Naive thymus-derived CD4-positive, alpha-beta T cell (primary cell): ENCODE measurements at regions not wholly inside any gene's neighbourhood (a gene's known extent, or its start where the extent isn't known, plus 50 kb on each side); places are given as distances from the start of the nearest gene placed in this dataset.

Experiments used
- ATAC-seq: fragments of 150-1000 bp; cut with Tn5 transposase; 2 replicates; pipeline ENCODE4 v1.10.0; 2021; ENCODE audit warnings: mild to moderate bottlenecking, moderate library complexity
- CTCF ChIA-PET: fragments of 350-600 bp; sonication (Branson Sonifier 250); formaldehyde crosslinking; loops from one replicate; lab custom pipeline; 2021; ENCODE audit warnings: antibody characterized with exemption; lab: Charles Lee
- POLR2A ChIA-PET: fragments of 350-600 bp; sonication (Branson Sonifier 250); formaldehyde crosslinking; loops from one replicate; lab custom pipeline; 2021; ENCODE audit warnings: antibody characterized with exemption, inconsistent platforms; lab: Charles Lee
- DNase-seq, 9 donors: peaks; one replicate each; pipeline versions ENCODE4 v3.0.0 to v3.0.0-alpha.2; 2020 to 2022; ENCODE audit warnings: mixed read lengths in 1 of 9
- H3K27ac ChIP-seq: one replicate; pipeline ENCODE4 v1.7.0; 2013; ENCODE audit warnings: mild to moderate bottlenecking, low read depth, low read length, moderate library complexity
- H3K27me3 ChIP-seq, 2 donors: one replicate each; pipeline ENCODE4 v1.7.0; 2013; ENCODE audit warnings: low read length in 2 of 2, mild to moderate bottlenecking in 2 of 2, moderate library complexity in 2 of 2; ENCODE audit not compliant: control insufficient read depth in 2 of 2, insufficient read depth in 2 of 2
- H3K36me3 ChIP-seq, 3 experiments: 1 replicate in 2 of 3; 2 replicates in 1 of 3; pipeline ENCODE4 v1.7.0; 2013; ENCODE audit warnings: low read length in 3 of 3, mild to moderate bottlenecking in 3 of 3, moderate library complexity in 1 of 3; ENCODE audit not compliant: insufficient read depth in 3 of 3, control insufficient read depth in 2 of 3
- H3K4me1 ChIP-seq, 2 donors: one replicate each; pipeline ENCODE4 v1.7.0; 2013; ENCODE audit warnings: low read length in 2 of 2, mild to moderate bottlenecking in 2 of 2, moderate library complexity in 1 of 2; ENCODE audit not compliant: control insufficient read depth in 2 of 2, insufficient read depth in 2 of 2
- H3K4me3 ChIP-seq: 2 replicates; pipeline ENCODE4 v1.7.0; 2013; ENCODE audit warnings: mild to moderate bottlenecking, low read length
- H3K9me3 ChIP-seq, 3 experiments: 1 replicate in 2 of 3; 2 replicates in 1 of 3; pipeline ENCODE4 v1.7.0; 2013; ENCODE audit warnings: low read length in 3 of 3; ENCODE audit not compliant: control insufficient read depth in 2 of 3
- H3K27ac Mint-ChIP-seq, 9 donors: one replicate each; pipeline ENCODE4 v1.8.0; 2020 to 2022; ENCODE audit warnings: mixed read lengths in 9 of 9, mild to moderate bottlenecking in 8 of 9, moderate library complexity in 5 of 9, inconsistent platforms in 2 of 9
- H3K27me3 Mint-ChIP-seq, 5 donors: one replicate each; pipeline ENCODE4 v1.8.0; 2021 to 2022; ENCODE audit warnings: mixed read lengths in 5 of 5, mild to moderate bottlenecking in 1 of 5
- H3K36me3 Mint-ChIP-seq, 5 donors: one replicate each; pipeline ENCODE4 v1.8.0; 2020 to 2022; ENCODE audit warnings: mixed read lengths in 5 of 5, mild to moderate bottlenecking in 3 of 5, inconsistent platforms in 1 of 5
- H3K4me1 Mint-ChIP-seq, 7 donors: one replicate each; pipeline ENCODE4 v1.8.0; 2020 to 2022; ENCODE audit warnings: mixed read lengths in 7 of 7, mild to moderate bottlenecking in 3 of 7, inconsistent platforms in 1 of 7
- H3K4me3 Mint-ChIP-seq, 10 donors: one replicate each; pipeline ENCODE4 v1.8.0; 2020 to 2022; ENCODE audit warnings: mild to moderate bottlenecking in 10 of 10, mixed read lengths in 10 of 10, moderate library complexity in 6 of 10, inconsistent platforms in 2 of 10
- H3K9me3 Mint-ChIP-seq, 11 donors: one replicate each; pipeline ENCODE4 v1.8.0; 2020 to 2022; ENCODE audit warnings: mixed read lengths in 11 of 11, mild to moderate bottlenecking in 4 of 11, inconsistent platforms in 1 of 11, moderate library complexity in 1 of 11
- intact Hi-C, 2 donors: fragments of 100-400 bp; cut with micrococcal nuclease; formaldehyde crosslinking; loops; one replicate each; pipeline ENCODE4 v1.15.1; 2023

DNA sequence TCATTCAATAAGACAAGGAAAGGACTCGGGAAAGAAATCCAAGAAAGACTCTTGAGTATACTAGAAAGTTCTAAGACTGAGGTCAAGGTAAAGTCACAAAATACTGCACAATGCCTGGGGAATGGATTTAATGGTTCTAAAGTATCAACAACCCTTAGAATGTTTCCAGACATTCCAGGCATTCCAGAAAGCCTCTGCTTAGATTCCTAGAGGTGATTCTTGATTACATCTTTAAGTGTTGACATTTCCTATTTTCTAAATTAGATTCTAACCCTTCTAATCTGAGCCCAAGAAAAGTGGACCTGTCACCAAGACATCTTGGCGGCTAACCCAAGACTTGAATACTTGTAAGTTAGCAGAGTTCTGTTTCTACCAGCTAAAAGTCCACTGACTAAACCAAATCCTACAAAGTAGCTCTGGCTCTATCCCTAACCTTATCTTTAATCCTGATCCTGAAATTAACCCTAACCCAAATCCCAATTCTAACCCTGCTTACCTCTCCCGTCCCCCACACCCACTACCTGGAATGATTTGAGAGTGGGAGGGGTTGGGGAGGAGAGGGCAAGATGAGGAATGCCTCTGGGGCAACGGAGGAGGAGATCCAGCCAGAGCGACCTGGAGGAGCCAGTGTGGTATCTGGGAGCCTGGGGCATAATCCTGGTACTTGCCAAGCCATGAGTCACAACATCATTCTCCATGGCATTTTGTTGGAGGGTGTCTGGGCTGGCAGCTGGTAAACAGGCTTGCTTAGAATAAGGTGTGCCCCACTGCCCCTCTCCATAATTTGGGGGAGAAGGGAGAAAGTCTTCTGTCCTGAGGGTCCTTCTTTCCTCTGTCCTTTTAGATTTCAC is 93.4 kb upstream of the HOXC13 start:
- H3K27ac Mint-ChIP-seq: no peak overlapping the region
- ChIA-PET CTCF (no interaction called here), POLR2A (no interaction called here)

DNA sequence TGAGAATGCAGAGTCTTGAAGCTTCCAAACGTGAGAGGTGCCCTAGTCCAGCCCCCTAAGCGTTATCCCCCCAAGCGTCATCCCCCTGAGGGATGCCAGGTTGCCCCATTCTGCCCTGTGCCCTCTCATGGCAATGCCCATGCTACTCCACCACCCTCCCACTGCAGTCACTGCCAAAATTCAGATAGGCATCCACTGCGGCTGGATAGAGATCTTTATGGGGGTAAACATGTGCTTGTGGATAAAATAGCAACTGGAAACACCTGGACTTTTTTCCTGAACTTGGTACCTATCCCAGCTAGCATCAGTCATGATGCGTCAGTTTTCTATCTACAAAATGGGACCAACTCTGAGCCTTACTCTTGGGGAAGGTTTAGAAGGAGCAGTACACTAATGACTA is 92.7 kb upstream of the HOXC13 start:
- Histone ChIP-seq H3K27ac (no peak overlapping the region), H3K27me3 (no peaks in the 10 kb centered on the region), H3K9me3 (no peaks in the 10 kb centered on the region), H3K36me3 (no peaks in the 10 kb centered on the region), H3K4me1 (no peaks in the 10 kb centered on the region), H3K4me3 (no peak overlapping the region)
- Mint-ChIP-seq H3K27ac (no peak overlapping the region), H3K9me3 (no peaks in the 10 kb centered on the region), H3K4me1 (peaks cover 0 to 2% (median 0%) of the 10 kb centered on the region in 7 donors), H3K27me3 (peaks cover 46 to 80% (median 70%) of the 10 kb centered on the region in 5 donors), H3K36me3 (peaks cover 0 to 6% (median 0%) of the 10 kb centered on the region in 5 donors), H3K4me3 (no peak overlapping the region)
- POLR2A ChIA-PET: no interaction called here
- CTCF ChIA-PET: no interaction called here
- no peak for DNase-seq
- intact Hi-C loops: no loop called here
- no peak for ATAC-seq

More for the DNA sequence above, 93.4 kb upstream of the HOXC13 start:
- Mint-ChIP-seq H3K27me3 (peaks cover 42 to 80% (median 70%) of the 10 kb centered on the region in 5 donors), H3K4me1 (peaks cover 0 to 2% (median 0%) of the 10 kb centered on the region in 7 donors), H3K4me3 (no peak overlapping the region), H3K9me3 (no peaks in the 10 kb centered on the region), H3K36me3 (peaks cover 0 to 6% (median 0%) of the 10 kb centered on the region in 5 donors)
- H3K4me3 ChIP-seq: no peak overlapping the region
- H3K9me3 ChIP-seq: no peaks in the 10 kb centered on the region
- no peaks in the 10 kb centered on the region for H3K36me3 ChIP-seq
- no peak overlapping the region for H3K27ac ChIP-seq
- ATAC-seq (no peak), DNase-seq (no peak)
- intact Hi-C loops: no loop called here
- no peaks in the 10 kb centered on the region for H3K4me1 ChIP-seq
- no peaks in the 10 kb centered on the region for H3K27me3 ChIP-seq

DNA sequence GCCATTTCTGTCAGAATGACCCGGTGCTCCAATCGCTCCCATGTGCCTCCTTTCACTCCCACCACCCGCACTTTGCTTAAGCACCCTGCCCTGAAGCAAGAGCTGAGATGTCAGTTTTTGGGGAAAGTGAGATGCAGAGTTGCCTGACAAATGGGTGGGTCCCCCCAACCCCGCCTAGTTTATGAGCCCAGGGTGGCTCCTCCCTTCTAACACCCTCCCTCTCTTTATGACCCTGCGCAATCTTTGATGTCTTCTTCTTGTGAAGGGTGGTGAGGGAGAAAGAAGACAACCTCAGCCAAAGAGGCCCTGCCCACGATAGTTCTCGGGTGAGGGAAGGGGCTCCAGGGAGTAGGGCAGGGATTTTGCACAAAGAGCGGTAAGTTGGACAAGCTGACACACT is 89.5 kb upstream of the HOXC13 start:
- no peak for ATAC-seq
- no peaks in the 10 kb centered on the region for H3K9me3 Mint-ChIP-seq
- CTCF ChIA-PET: no interaction called here

DNA sequence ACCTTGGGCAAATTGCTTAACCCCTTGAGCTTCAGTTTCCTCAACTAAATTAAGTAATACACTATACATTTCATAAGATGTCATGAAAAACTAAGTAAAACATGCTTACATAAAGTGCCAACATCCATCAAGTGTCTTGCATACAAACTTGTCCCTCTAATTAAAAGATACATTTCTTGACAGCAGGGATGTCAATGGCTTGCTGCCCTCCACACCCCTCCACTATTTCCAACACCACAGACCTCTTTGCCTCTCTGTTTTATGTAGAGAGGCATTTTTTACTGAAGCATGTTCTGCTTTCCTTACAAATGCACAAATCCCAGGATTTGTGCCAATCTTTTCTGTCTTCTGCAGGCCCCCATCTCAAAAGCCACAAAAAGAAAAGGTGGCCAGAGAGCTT is 89.0 kb upstream of the HOXC13 start:
- intact Hi-C loops: no loop called here
- H3K4me3 Mint-ChIP-seq: no peak overlapping the region
- DNase-seq (no peak), ATAC-seq (no peak)
- H3K9me3 Mint-ChIP-seq: no peaks in the 10 kb centered on the region
- H3K36me3 ChIP-seq: no peaks in the 10 kb centered on the region
- no peak overlapping the region for H3K27ac Mint-ChIP-seq
- ChIA-PET CTCF (no interaction called here), POLR2A (no interaction called here)
- no peaks in the 10 kb centered on the region for H3K9me3 ChIP-seq
- H3K4me1 ChIP-seq: no peaks in the 10 kb centered on the region
- H3K27me3 ChIP-seq: no peaks in the 10 kb centered on the region
- H3K27ac ChIP-seq: no peak overlapping the region
- H3K4me3 ChIP-seq: no peak overlapping the region
- peaks cover 33 to 71% (median 66%) of the 10 kb centered on the region in 5 donors for H3K27me3 Mint-ChIP-seq
- peaks cover 0 to 2% (median 0%) of the 10 kb centered on the region in 7 donors for H3K4me1 Mint-ChIP-seq
- no peaks in the 10 kb centered on the region for H3K36me3 Mint-ChIP-seq

More for the DNA sequence above, 89.5 kb upstream of the HOXC13 start:
- Histone ChIP-seq H3K9me3 (no peaks in the 10 kb centered on the region), H3K4me1 (no peaks in the 10 kb centered on the region), H3K27ac (no peak overlapping the region), H3K36me3 (no peaks in the 10 kb centered on the region), H3K4me3 (no peak overlapping the region), H3K27me3 (no peaks in the 10 kb centered on the region)
- peaks cover 0 to 2% (median 0%) of the 10 kb centered on the region in 7 donors for H3K4me1 Mint-ChIP-seq
- DNase-seq: no peak
- H3K27ac Mint-ChIP-seq: no peak overlapping the region
- no peak overlapping the region for H3K4me3 Mint-ChIP-seq
- no peaks in the 10 kb centered on the region for H3K36me3 Mint-ChIP-seq
- intact Hi-C loops: no loop called here
- peaks cover 36 to 72% (median 66%) of the 10 kb centered on the region in 5 donors for H3K27me3 Mint-ChIP-seq
- POLR2A ChIA-PET: no interaction called here

DNA sequence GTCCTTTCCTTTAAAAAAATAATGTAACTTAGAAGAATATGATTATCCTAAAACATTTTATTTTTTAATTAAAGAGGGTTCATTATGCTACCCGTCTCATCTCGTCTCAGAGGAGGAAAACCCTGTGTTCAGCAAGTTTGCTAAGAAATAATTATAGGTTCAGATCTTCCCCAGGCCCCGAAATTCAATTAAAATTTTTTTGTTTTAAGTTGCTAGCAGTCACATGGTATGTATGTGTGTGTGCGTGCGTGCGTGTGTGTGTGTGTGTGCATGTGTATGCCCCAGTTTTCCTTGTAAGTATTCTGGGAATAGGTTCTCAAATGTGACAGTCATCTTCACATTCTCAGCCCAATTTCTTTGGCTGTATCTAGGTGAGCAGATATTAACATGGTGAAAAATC is 86.6 kb upstream of the HOXC13 start:
- DNase-seq: no peak
- H3K36me3 ChIP-seq: no peaks in the 10 kb centered on the region
- no peak overlapping the region for H3K27ac ChIP-seq
- H3K27me3 Mint-ChIP-seq: peaks cover 30 to 66% (median 59%) of the 10 kb centered on the region in 5 donors
- POLR2A ChIA-PET: no interaction called here
- no peaks in the 10 kb centered on the region for H3K9me3 Mint-ChIP-seq
- no peak overlapping the region for H3K4me3 Mint-ChIP-seq
- H3K4me3 ChIP-seq: no peak overlapping the region
- no peaks in the 10 kb centered on the region for H3K4me1 ChIP-seq
- CTCF ChIA-PET: no interaction called here
- H3K27ac Mint-ChIP-seq: no peak overlapping the region
- no peaks in the 10 kb centered on the region for H3K27me3 ChIP-seq
- no peaks in the 10 kb centered on the region for H3K36me3 Mint-ChIP-seq
- no peaks in the 10 kb centered on the region for H3K9me3 ChIP-seq
- no peak for ATAC-seq
- intact Hi-C loops: no loop called here
- H3K4me1 Mint-ChIP-seq: peaks cover 0 to 2% (median 0%) of the 10 kb centered on the region in 7 donors

DNA sequence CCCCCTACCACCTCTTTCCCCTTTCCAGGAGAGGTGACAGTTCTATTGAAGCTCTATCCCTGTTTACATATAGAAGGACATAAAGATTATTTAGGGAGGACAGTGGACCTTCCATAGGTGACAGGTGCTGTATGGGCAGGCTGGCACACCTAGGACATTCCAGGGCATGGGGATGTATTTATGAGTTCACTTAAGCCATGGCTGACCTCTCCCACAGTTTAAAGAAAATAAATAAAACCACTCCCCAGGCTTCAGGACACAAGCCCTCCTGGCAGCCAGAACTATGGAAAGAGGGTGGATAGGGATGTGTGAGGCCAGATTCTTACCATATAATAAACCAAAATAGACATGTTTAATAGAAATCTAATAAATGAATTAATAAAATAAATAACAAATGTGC is 85.6 kb upstream of the HOXC13 start:
- peaks cover 25 to 72% (median 55%) of the 10 kb centered on the region in 5 donors for H3K27me3 Mint-ChIP-seq
- no peaks in the 10 kb centered on the region for H3K4me1 ChIP-seq
- no peak overlapping the region for H3K4me3 ChIP-seq
- DNase-seq (no peak), ATAC-seq (no peak)
- intact Hi-C loops: no loop called here
- no peaks in the 10 kb centered on the region for H3K36me3 Mint-ChIP-seq
- no peak overlapping the region for H3K27ac ChIP-seq
- H3K4me3 Mint-ChIP-seq: no peak overlapping the region
- H3K36me3 ChIP-seq: no peaks in the 10 kb centered on the region
- POLR2A ChIA-PET: no interaction called here
- H3K4me1 Mint-ChIP-seq: peaks cover 0 to 2% (median 0%) of the 10 kb centered on the region in 7 donors
- H3K27me3 ChIP-seq: no peaks in the 10 kb centered on the region
- H3K9me3 Mint-ChIP-seq: no peaks in the 10 kb centered on the region
- CTCF ChIA-PET: no interaction called here
- H3K27ac Mint-ChIP-seq: no peak overlapping the region
- H3K9me3 ChIP-seq: no peaks in the 10 kb centered on the region
